ENCODE measurements at regions not wholly inside any gene's neighbourhood (a gene's known extent, or its start where the extent isn't known, plus 50 kb on each side); places are given as distances from the start of the nearest gene placed in this dataset.

DNA sequence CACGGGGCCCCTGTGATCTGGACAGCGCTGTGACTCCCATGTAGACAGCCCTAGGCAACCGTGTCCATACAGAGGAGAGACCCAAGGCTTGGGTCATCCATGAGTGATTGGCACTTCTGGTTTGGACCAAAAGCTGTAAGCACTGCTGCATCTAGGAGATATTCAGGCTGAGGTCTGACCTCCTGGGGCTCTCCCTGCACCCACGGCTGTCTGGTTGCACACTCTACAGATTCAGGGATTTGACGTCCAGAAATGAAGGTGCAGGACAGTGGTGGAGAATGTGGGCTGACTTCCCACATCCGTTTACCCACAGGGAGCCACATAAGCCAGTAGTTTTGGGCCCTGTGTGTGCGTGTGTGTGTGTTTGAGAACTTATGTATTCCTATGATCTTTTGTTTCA is 76.2 kb upstream of the ARHGEF7 start:
- TF ChIP-seq, protein P1, sequence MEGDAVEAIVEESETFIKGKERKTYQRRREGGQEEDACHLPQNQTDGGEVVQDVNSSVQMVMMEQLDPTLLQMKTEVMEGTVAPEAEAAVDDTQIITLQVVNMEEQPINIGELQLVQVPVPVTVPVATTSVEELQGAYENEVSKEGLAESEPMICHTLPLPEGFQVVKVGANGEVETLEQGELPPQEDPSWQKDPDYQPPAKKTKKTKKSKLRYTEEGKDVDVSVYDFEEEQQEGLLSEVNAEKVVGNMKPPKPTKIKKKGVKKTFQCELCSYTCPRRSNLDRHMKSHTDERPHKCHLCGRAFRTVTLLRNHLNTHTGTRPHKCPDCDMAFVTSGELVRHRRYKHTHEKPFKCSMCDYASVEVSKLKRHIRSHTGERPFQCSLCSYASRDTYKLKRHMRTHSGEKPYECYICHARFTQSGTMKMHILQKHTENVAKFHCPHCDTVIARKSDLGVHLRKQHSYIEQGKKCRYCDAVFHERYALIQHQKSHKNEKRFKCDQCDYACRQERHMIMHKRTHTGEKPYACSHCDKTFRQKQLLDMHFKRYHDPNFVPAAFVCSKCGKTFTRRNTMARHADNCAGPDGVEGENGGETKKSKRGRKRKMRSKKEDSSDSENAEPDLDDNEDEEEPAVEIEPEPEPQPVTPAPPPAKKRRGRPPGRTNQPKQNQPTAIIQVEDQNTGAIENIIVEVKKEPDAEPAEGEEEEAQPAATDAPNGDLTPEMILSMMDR (IDR thresholded peaks at IDR 0.05; ENCODE audit: low read depth, low read length, missing input control) = no peak
- TF ChIP-seq SP1 (IDR thresholded peaks at IDR 0.05) (no peak), RXRA (IDR thresholded peaks at IDR 0.05) (no peak), NR2F2 (IDR thresholded peaks at IDR 0.05) (no peak), GABPA (IDR thresholded peaks at IDR 0.05 in 1 of 2, conservative IDR thresholded peaks at IDR 0.05 in 1 of 2) (no peak), TAF1 (conservative IDR thresholded peaks at IDR 0.05) (no peak), JUND (IDR thresholded peaks at IDR 0.05) (no peak), EGR1 (IDR thresholded peaks at IDR 0.05; ENCODE audit: low read depth in 2 of 2) (no peak), RAD21 (IDR thresholded peaks at IDR 0.05) (no peak), FOXA1 (IDR thresholded peaks at IDR 0.05) (no peak)
- TF ChIP-seq, protein P2, sequence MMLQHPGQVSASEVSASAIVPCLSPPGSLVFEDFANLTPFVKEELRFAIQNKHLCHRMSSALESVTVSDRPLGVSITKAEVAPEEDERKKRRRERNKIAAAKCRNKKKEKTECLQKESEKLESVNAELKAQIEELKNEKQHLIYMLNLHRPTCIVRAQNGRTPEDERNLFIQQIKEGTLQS (IDR thresholded peaks at IDR 0.05) = no peak
- TF ChIP-seq, protein P3, sequence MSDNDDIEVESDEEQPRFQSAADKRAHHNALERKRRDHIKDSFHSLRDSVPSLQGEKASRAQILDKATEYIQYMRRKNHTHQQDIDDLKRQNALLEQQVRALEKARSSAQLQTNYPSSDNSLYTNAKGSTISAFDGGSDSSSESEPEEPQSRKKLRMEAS (IDR thresholded peaks at IDR 0.05) = no peak
- TF ChIP-seq, protein P4, sequence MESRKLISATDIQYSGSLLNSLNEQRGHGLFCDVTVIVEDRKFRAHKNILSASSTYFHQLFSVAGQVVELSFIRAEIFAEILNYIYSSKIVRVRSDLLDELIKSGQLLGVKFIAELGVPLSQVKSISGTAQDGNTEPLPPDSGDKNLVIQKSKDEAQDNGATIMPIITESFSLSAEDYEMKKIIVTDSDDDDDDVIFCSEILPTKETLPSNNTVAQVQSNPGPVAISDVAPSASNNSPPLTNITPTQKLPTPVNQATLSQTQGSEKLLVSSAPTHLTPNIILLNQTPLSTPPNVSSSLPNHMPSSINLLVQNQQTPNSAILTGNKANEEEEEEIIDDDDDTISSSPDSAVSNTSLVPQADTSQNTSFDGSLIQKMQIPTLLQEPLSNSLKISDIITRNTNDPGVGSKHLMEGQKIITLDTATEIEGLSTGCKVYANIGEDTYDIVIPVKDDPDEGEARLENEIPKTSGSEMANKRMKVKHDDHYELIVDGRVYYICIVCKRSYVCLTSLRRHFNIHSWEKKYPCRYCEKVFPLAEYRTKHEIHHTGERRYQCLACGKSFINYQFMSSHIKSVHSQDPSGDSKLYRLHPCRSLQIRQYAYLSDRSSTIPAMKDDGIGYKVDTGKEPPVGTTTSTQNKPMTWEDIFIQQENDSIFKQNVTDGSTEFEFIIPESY (IDR thresholded peaks at IDR 0.05) = no peak
- TF ChIP-seq, protein P5, sequence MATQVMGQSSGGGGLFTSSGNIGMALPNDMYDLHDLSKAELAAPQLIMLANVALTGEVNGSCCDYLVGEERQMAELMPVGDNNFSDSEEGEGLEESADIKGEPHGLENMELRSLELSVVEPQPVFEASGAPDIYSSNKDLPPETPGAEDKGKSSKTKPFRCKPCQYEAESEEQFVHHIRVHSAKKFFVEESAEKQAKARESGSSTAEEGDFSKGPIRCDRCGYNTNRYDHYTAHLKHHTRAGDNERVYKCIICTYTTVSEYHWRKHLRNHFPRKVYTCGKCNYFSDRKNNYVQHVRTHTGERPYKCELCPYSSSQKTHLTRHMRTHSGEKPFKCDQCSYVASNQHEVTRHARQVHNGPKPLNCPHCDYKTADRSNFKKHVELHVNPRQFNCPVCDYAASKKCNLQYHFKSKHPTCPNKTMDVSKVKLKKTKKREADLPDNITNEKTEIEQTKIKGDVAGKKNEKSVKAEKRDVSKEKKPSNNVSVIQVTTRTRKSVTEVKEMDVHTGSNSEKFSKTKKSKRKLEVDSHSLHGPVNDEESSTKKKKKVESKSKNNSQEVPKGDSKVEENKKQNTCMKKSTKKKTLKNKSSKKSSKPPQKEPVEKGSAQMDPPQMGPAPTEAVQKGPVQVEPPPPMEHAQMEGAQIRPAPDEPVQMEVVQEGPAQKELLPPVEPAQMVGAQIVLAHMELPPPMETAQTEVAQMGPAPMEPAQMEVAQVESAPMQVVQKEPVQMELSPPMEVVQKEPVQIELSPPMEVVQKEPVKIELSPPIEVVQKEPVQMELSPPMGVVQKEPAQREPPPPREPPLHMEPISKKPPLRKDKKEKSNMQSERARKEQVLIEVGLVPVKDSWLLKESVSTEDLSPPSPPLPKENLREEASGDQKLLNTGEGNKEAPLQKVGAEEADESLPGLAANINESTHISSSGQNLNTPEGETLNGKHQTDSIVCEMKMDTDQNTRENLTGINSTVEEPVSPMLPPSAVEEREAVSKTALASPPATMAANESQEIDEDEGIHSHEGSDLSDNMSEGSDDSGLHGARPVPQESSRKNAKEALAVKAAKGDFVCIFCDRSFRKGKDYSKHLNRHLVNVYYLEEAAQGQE (IDR thresholded peaks at IDR 0.05) = no peak

Data from liver (tissue), 3 donors.